ENCODE measurements at regions not wholly inside any gene's neighbourhood (a gene's known extent, or its start where the extent isn't known, plus 50 kb on each side); places are given as distances from the start of the nearest gene placed in this dataset.

DNA sequence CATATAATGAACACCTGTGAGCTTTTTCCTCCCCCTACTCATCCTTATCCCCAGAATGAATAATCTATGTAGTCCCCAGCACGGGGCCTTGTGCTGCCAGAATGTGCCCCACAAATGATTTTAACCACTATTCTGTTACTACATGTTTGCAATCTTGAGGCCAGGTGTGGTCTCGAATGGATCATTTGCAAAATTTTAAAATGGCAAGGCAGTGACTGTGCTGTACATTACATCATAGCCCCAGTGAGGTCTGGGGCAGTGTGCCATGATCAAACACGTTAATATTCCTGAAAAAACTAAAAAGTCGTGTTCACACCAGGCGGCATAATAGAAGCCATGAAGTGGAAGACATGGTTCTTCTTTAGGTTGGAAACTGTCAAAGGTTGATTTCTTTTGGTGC lies 479.9 kb upstream of the EEF2KMT start:
- Mint-ChIP-seq H3K9me3 (peaks cover 0 to 6% (median 0%) of the 10 kb centered on the region in 9 donors), H3K27me3 (peaks cover 0 to 25% (median 3%) of the 10 kb centered on the region in 5 donors), H3K27ac (no peak overlapping the region), H3K4me1 (peaks cover 0 to 3% (median 0%) of the 10 kb centered on the region in 4 donors), H3K4me3 (no peak overlapping the region), H3K36me3 (no peaks in the 10 kb centered on the region)
- POLR2A ChIA-PET: no interaction called here
- ATAC-seq (no peak), DNase-seq (no peak)

DNA sequence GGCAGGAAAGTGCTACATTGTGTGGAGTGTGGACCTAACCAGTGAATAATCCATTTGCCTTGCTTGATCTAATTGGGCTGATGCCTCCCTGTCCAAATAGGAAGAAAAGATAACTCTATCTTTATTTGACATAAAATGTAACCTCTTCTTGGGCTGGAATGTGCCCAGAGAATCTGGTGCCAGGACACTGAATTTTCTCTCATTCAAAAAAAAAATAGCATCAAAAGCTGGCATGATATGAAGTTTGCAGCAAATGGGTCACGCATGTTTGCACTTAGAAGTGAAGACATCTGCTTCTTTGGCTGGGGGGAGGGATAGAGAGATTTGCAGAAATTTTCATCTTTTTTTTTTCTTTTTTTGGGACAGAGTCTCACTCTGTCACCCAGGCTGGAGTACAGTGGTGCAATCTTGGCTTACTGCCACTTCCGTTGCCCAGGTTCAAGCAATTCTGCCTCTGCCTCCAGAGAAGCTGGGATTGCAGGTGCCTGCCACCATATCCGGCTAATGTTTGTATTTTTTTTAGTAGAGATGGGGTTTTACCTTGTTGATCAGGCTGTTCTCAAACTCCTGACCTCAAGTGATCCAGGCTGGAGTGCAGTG lies 478.2 kb upstream of the EEF2KMT start:
- Mint-ChIP-seq H3K27ac (no peak overlapping the region), H3K9me3 (peaks cover 0 to 18% (median 2%) of the 10 kb centered on the region in 9 donors)

GRCh38 chr16:5575121-5575520 lies 477.5 kb upstream of the EEF2KMT start:
- ATAC-seq (no peak), DNase-seq (no peak)
- POLR2A ChIA-PET: no interaction called here
- Mint-ChIP-seq H3K27me3 (peaks cover 0 to 22% (median 3%) of the 10 kb centered on the region in 5 donors), H3K4me3 (no peak overlapping the region), H3K27ac (no peak overlapping the region), H3K36me3 (no peaks in the 10 kb centered on the region), H3K9me3 (peaks cover 0 to 18% (median 2%) of the 10 kb centered on the region in 9 donors), H3K4me1 (peaks cover 0 to 3% (median 0%) of the 10 kb centered on the region in 4 donors)

More for the DNA sequence above, 478.2 kb upstream of the EEF2KMT start:
- Mint-ChIP-seq H3K36me3 (no peaks in the 10 kb centered on the region), H3K4me3 (no peak overlapping the region), H3K27me3 (peaks cover 0 to 22% (median 3%) of the 10 kb centered on the region in 5 donors), H3K4me1 (peaks cover 0 to 3% (median 0%) of the 10 kb centered on the region in 4 donors)
- DNase-seq (no peak), ATAC-seq (no peak)
- POLR2A ChIA-PET: no interaction called here

DNA sequence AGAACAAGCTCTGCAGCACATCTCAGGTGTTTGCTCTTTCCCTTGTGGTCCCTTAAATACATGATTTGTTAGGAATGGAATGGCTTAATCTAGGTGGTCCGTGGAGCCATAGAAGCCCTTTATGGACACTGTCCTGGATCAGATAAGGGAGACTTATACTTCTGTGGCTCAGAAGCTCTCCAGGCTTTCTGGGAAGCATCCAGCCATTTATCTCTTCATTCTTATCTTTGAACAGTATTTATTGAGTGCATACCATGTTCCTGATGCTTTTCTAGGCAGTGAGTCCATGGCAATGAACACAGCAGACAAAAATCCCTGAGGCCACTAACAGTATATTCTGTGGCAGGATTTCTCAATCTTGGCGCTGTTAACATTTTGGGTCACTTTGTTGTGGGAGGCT lies 474.5 kb upstream of the EEF2KMT start:
- Mint-ChIP-seq H3K4me1 (no peaks in the 10 kb centered on the region), H3K4me3 (no peak overlapping the region), H3K9me3 (peaks cover 0 to 18% (median 3%) of the 10 kb centered on the region in 9 donors), H3K27ac (no peak overlapping the region), H3K27me3 (peaks cover 0 to 19% (median 3%) of the 10 kb centered on the region in 5 donors), H3K36me3 (no peaks in the 10 kb centered on the region)
- ATAC-seq (no peak), DNase-seq (no peak)
- POLR2A ChIA-PET: no interaction called here

DNA sequence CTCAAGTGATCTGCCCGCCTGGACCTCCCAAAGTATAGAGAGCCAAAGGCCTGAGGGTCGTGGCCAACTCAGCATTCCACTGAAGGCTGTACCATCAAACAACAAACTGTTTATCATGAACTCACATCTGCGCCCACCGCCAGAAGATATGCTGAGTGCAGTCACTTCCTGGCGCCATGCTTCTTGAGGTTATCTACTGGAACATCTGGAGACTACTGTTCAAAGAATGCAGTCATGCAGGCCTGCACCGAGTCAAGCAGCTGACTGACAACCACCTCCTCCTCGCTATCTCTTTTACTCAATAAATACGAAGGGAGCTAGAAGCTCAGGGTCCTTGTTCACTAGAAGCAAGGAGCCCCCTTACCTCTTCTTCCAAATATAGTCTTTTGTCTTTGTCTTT lies 473.9 kb upstream of the EEF2KMT start:
- no peak overlapping the region for H3K4me3 Mint-ChIP-seq
- no peaks in the 10 kb centered on the region for H3K36me3 Mint-ChIP-seq
- no peak for ATAC-seq
- POLR2A ChIA-PET: no interaction called here
- H3K27me3 Mint-ChIP-seq: peaks cover 0 to 15% (median 5%) of the 10 kb centered on the region in 5 donors
- no peaks in the 10 kb centered on the region for H3K4me1 Mint-ChIP-seq
- peaks cover 0 to 18% (median 3%) of the 10 kb centered on the region in 9 donors for H3K9me3 Mint-ChIP-seq
- no peak for DNase-seq
- no peak overlapping the region for H3K27ac Mint-ChIP-seq

DNA sequence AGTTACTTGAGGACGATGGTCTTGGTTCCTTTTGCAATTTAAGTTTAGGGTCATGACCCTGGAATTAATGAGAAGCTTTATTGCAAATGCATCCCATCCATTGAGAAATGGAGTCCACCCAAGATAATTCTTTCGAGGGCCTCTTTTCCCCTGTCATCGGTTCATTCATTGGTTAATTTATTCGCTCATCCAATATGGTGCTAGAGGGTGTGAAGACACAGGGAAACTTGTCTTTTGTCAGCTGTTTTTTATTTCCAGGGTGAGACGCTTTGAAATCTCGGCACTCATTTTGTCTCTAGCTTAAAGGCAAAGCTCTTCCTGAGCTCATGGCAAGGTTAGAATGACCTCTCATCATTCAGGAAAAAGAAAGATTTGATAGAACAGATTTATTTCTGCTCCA lies 464.2 kb upstream of the EEF2KMT start:
- peaks cover 0 to 15% (median 2%) of the 10 kb centered on the region in 5 donors for H3K27me3 Mint-ChIP-seq
- ATAC-seq: no peak
- H3K36me3 Mint-ChIP-seq: no peaks in the 10 kb centered on the region
- H3K27ac Mint-ChIP-seq: no peak overlapping the region
- peaks cover 3 to 36% (median 8%) of the 10 kb centered on the region in 9 donors for H3K9me3 Mint-ChIP-seq
- H3K4me1 Mint-ChIP-seq: peaks cover 0 to 3% (median 0%) of the 10 kb centered on the region in 4 donors
- POLR2A ChIA-PET: no interaction called here
- DNase-seq: no peak
- H3K4me3 Mint-ChIP-seq: no peak overlapping the region

DNA sequence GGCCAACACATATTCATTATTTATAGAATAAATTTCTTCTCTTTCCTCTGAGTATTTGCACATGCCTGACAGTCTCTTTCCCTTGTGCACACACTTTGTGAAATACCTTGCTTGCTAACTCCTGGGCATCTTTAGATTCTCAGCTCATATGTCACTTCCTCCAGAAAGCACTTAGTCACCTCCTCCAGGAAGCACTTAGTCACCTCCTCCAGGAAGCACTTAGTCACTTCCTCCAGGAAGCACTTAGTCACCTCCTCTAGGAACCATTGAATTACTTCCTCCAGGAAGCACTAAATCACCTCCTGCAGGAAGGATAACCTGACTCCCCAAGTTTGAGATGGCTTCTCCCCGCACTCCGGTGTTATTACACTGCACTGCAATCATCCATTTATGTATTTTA lies 462.5 kb upstream of the EEF2KMT start:
- DNase-seq: no peak
- POLR2A ChIA-PET: no interaction called here
- no peak overlapping the region for H3K27ac Mint-ChIP-seq
- ATAC-seq: no peak
- peaks cover 0 to 3% (median 0%) of the 10 kb centered on the region in 4 donors for H3K4me1 Mint-ChIP-seq
- peaks cover 3 to 36% (median 8%) of the 10 kb centered on the region in 9 donors for H3K9me3 Mint-ChIP-seq
- H3K4me3 Mint-ChIP-seq: no peak overlapping the region
- H3K36me3 Mint-ChIP-seq: no peaks in the 10 kb centered on the region
- peaks cover 0 to 7% (median 0%) of the 10 kb centered on the region in 5 donors for H3K27me3 Mint-ChIP-seq

GRCh38 chr16:5557966-5558365 lies 460.4 kb upstream of the EEF2KMT start:
- H3K27ac Mint-ChIP-seq: no peak overlapping the region
- H3K9me3 Mint-ChIP-seq: peaks cover 3 to 36% (median 8%) of the 10 kb centered on the region in 9 donors
- no peak overlapping the region for H3K4me3 Mint-ChIP-seq
- POLR2A ChIA-PET: no interaction called here
- H3K27me3 Mint-ChIP-seq: peaks cover 0 to 7% (median 1%) of the 10 kb centered on the region in 5 donors
- peaks cover 0 to 3% (median 0%) of the 10 kb centered on the region in 4 donors for H3K4me1 Mint-ChIP-seq
- no peak for DNase-seq
- ATAC-seq: no peak
- no peaks in the 10 kb centered on the region for H3K36me3 Mint-ChIP-seq

DNA sequence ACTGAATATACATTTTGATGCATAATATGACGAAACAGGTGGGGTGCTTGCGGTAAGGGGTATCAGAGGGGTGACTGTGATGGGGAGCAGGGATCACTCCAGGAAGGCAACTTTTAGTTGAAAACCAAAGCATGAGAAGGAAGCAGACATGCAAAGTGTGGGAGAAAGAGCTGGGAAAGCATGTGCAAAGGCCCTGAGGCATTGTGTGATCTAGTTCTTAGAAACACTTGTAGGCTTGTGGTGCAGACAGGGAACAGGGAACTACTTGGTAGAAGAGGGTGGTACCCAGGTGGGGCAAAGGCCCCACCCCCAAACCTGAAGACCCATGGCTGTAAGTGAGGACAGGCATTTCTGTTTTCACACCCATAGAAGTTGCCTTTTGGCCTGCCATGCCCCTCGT lies 459.9 kb upstream of the EEF2KMT start:
- peaks cover 0 to 3% (median 0%) of the 10 kb centered on the region in 4 donors for H3K4me1 Mint-ChIP-seq
- H3K27ac Mint-ChIP-seq: no peak overlapping the region
- H3K27me3 Mint-ChIP-seq: peaks cover 0 to 7% (median 1%) of the 10 kb centered on the region in 5 donors
- DNase-seq: no peak
- POLR2A ChIA-PET: no interaction called here
- peaks cover 3 to 36% (median 10%) of the 10 kb centered on the region in 9 donors for H3K9me3 Mint-ChIP-seq
- no peak for ATAC-seq
- H3K4me3 Mint-ChIP-seq: no peak overlapping the region
- no peaks in the 10 kb centered on the region for H3K36me3 Mint-ChIP-seq

DNA sequence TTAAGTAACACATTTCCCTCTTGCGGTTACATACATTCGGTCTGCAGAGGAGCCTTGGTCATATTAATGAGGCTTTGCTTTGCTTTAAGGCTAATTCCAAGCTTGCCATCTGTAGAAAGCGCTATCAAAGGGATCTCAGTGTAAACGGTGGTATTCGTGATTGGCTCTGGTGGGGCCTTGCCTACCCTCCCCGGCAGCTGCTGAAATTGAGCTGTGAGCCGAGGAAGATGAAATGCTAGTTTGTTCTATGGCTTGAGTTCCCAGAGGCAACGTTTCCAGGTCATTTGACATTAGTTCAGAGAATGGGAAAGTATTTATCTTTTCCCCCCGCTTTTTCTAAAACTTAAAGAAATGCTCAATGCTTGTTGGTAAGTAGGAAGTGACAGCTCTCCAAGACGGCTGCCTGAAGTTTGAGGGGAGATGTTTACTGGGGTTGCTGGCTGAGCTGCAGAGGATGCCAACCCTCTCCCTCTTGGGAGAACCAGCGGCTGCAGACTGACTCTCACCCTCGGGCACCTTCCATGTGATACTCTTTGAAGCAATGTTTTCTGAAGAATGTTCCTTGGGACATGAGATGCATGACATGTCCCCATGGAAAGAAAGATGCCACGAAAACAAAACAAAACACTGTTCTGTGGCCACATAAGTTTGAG lies 458.7 kb upstream of the EEF2KMT start:
- no peak for ATAC-seq
- H3K36me3 Mint-ChIP-seq: no peaks in the 10 kb centered on the region

DNA sequence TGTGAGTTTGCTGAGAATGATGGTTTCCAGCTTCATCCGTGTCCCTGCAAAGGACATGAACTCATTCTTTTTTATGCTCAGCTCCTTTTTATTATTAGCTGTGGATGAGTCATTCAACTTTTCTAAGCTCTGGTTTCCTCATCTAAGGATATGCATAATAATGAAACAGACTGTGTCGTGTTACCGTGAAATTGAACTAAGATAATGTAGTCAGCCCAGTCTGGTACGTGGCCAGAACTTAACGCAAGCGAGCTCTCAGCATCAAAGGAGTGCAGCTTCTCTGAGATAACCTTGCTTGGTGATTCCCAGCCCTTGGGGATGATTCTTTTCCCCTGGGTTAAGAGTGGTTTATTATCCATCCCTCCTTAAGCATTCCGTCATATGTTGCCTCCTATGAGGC lies 454.3 kb upstream of the EEF2KMT start:
- Mint-ChIP-seq H3K4me3 (no peak overlapping the region), H3K36me3 (no peaks in the 10 kb centered on the region), H3K27ac (no peak overlapping the region), H3K9me3 (peaks cover 0 to 13% (median 4%) of the 10 kb centered on the region in 9 donors), H3K27me3 (peaks cover 0 to 1% (median 0%) of the 10 kb centered on the region in 5 donors), H3K4me1 (no peaks in the 10 kb centered on the region)
- DNase-seq: no peak
- POLR2A ChIA-PET: no interaction called here
- ATAC-seq: no peak

More for the DNA sequence above, 458.7 kb upstream of the EEF2KMT start:
- no peak overlapping the region for H3K27ac Mint-ChIP-seq
- peaks cover 0 to 3% (median 0%) of the 10 kb centered on the region in 4 donors for H3K4me1 Mint-ChIP-seq
- DNase-seq: no peak
- POLR2A ChIA-PET: no interaction called here
- peaks cover 2 to 28% (median 10%) of the 10 kb centered on the region in 9 donors for H3K9me3 Mint-ChIP-seq
- peaks cover 0 to 3% (median 1%) of the 10 kb centered on the region in 5 donors for H3K27me3 Mint-ChIP-seq
- no peak overlapping the region for H3K4me3 Mint-ChIP-seq

GRCh38 chr16:5549802-5550201 lies 452.2 kb upstream of the EEF2KMT start:
- H3K4me3 Mint-ChIP-seq: no peak overlapping the region
- no peak overlapping the region for H3K27ac Mint-ChIP-seq
- H3K9me3 Mint-ChIP-seq: peaks cover 0 to 13% (median 4%) of the 10 kb centered on the region in 9 donors

GRCh38 chr16:5541356-5541755 lies 443.8 kb upstream of the EEF2KMT start:
- Mint-ChIP-seq H3K4me1 (no peaks in the 10 kb centered on the region), H3K27me3 (peaks cover 5 to 36% (median 14%) of the 10 kb centered on the region in 5 donors), H3K27ac (no peak overlapping the region), H3K9me3 (peaks cover 0 to 9% (median 3%) of the 10 kb centered on the region in 9 donors), H3K4me3 (no peak overlapping the region), H3K36me3 (peaks cover 0 to 8% (median 0%) of the 10 kb centered on the region in 3 donors)
- DNase-seq (no peak), ATAC-seq (no peak)
- POLR2A ChIA-PET: no interaction called here

More at GRCh38 chr16:5549802-5550201, 452.2 kb upstream of the EEF2KMT start:
- DNase-seq (no peak), ATAC-seq (no peak)
- H3K27me3 Mint-ChIP-seq: peaks cover 0 to 1% (median 0%) of the 10 kb centered on the region in 5 donors
- POLR2A ChIA-PET: no interaction called here
- H3K36me3 Mint-ChIP-seq: no peaks in the 10 kb centered on the region
- no peaks in the 10 kb centered on the region for H3K4me1 Mint-ChIP-seq

Data from naive thymus-derived CD8-positive, alpha-beta T cell (primary cell).